GM21529 (cell line): ENCODE measurements at regions not wholly inside any gene's neighbourhood (a gene's known extent, or its start where the extent isn't known, plus 50 kb on each side); places are given as distances from the start of the nearest gene placed in this dataset.

Source experiments
- ATAC-seq: cut with Tn5 transposase; IDR thresholded peaks from one replicate; pipeline ENCODE4 v1.9.1; 2021; ENCODE audit not compliant: unreplicated experiment

DNA sequence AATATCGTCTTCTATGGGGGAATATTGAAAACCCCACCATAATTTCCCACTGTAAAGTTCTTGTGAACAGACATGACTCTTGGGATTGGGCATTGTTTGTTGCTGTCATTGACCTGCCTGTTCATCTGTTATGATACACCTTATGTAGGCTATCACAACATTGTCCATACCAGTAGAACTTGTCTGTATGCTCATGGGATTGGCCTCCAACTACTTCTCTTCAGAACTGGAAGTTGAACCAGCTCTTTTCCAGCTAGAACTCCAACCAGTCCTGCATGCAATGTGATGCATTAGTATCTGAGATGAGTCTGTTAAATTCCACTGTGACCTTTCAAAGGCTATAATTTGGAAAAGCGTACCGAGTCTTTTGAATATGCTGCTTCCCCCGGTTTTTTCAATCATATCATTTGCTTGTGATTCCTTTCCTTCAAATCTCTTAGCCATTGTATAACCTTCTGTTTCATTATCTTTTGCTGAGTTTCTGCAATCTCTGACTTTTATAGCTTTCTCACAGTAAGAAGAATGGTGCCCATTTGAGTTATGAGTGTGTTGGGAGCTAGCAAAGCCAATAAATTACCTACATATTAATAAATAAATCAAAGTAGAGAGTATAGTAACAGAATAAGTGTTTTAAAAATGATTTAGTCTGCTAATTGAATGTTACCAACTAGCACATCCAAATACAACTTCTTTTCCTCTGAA is 101.9 kb downstream of the PLK2 start:
- no peak for ATAC-seq

- ATAC-seq: no peak
Observed at GRCh38 chr5:58357121-58357520, 102.8 kb downstream of the PLK2 start.

DNA sequence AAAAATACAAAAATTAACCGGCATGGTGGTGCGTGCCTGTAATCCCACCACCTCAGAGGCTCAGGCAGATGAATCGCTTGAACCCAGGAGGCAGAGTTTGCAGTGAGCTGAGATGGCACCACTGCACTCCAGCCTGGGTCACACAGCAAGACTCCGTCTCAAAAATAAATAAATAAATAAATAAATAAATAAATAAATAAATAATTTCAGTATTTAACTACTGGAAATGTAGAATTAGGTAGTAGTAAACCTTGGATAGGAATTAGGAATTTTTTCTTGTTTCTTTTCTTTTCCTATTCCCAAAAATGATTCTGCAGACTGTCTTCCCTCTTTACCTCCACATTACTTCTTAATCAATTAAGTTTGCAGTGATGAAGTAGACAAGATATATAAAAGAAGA is 103.2 kb downstream of the PLK2 start:
- ATAC-seq: no peak

DNA sequence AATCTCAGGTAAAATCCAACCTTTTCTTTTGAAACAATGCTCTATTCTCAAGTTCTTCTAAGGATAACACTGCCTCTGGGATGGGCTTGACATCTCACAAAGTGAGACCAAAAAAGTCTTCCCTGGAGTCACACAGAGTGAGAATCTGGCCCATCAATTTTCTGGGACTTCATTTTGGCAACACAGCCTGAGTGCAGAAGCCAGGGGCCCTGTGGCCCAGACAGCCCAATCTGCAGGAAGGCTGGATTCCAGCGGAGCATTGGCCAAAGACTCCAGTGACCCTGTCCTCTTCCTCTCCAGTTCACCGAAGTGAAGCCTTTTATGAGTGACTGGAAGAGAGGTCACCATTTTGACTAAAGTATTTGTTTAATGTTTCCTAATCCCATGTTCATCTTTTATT is 105.1 kb downstream of the PLK2 start:
- no peak for ATAC-seq

DNA sequence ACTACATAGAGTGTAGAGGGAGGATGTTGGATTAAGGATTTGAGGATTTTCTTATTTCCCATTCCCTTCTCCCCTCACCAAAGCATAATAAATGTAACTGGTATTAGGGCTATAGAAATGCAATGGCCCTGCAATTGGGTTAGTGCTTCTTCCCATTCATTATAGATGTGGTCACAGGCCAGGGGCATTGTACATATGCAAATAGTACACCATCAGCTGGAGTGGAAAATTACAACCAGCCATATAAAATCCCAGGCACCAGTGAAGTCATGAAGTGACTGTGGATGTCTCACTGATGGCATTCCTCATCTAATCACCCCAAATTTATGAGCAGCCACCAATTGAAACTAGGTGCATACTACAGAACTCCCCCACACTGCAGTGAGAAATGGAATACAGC is 105.9 kb downstream of the PLK2 start:
- ATAC-seq: no peak

DNA sequence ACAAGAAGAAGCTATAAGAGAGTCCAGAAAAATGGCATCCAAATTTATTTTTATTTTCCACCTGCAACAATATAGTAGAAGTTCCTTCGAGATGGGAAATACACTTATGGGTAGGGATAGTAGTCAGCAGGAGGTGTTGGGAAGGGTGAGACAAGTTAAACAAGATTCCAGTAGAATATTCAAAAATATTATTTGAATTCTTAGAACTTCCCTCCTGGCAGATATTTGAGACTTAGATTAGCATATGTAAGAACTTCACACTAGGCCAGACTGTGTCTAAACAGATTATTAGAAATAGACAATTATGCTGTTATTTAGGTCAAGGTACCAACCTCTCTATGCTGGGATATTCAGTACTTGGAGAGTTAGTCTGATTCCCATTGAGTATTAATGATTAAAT is 108.7 kb downstream of the PLK2 start:
- ATAC-seq: no peak

DNA sequence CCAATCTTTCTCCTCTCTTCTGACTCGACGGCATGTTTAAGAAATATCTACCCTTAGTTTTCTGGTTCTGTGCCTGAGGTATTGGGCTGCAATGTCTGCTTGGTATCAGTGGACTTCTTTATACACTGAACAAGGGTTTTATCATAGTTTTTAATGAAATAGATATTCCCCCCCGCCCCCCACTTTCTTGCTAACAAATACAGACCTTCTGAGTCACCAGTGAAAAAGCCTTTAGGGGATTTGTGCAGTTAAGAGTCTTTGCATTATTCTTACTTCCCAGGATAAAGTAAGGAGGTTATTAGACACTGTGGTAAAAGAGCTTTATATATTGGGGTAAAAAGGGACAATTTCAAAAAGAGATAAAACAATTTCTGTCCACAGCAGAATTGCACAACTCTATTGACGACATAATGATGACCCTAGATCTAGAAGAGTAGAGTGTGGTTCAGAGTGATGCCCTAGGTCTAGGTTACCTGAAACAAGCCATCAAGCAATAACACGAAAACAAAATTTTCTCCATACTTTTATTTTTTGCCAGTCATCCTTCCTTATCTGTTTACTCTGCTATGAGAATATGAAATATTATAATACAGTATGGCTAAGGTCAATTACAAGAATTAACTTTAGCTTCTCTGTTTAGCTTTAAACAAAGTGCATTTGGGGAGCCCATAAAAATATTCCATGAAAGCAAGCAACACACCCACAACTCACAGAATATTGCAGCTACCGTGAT is 110.7 kb downstream of the PLK2 start:
- no peak for ATAC-seq

- ATAC-seq: no peak
Observed at GRCh38 chr5:58346041-58346440, 113.8 kb downstream of the PLK2 start.

DNA sequence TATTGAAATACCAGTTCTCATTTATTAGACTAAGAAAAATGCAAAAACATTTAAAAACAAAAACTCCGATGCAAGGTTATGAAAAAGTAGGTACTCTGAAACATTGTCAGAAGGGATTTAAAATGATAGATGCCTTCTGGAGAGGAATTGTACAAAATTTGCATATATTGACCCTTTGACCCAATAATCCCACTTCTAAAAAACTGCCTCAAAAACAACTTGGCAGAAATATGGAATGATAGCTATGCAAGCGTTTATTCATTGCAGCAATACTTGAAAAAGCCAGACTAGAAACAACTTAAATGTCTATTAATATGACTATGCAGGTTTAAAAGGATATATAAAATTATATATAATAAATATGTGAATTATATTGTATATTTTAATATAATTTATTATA is 118.4 kb downstream of the PLK2 start:
- no peak for ATAC-seq

DNA sequence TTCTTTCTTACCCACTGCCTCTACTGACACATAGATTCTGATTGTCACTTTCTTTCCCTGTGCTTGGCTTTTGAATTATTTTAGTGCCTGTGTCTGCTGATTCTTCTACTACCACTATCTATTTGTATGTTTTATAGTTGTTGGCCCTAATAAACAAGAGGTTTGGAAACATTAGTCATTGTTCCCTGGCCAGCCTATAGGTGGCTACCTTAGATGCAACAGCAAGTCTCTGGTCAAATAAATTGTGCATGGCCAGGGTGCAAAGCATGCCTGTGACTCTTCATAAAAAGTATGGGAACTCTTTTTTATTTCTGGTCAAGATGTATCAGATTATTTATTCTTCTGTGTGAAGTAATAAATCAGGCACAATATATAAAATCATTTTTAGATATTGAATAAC is 124.4 kb downstream of the PLK2 start:
- ATAC-seq: no peak

- no peak for ATAC-seq
Observed at GRCh38 chr5:58334035-58334434, 125.9 kb downstream of the PLK2 start.

DNA sequence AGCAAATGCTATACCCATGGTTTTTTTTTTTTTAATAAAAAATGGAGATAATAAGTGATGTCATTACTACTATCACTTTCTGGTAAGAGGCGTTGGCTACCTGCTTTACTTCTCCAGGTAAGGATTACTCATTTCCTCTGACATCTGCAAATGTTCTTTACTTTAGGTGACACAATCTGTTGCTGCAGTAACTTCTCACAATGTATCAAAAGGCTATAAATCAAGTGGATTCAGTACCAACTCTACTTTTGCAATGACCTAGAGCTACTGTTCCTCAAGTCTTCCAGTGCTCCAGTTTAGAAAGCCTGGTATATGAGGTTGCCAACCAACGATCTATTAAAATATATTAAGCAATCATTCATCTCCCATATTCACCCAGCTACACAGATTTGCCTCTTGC is 129.1 kb downstream of the PLK2 start:
- ATAC-seq: no peak

DNA sequence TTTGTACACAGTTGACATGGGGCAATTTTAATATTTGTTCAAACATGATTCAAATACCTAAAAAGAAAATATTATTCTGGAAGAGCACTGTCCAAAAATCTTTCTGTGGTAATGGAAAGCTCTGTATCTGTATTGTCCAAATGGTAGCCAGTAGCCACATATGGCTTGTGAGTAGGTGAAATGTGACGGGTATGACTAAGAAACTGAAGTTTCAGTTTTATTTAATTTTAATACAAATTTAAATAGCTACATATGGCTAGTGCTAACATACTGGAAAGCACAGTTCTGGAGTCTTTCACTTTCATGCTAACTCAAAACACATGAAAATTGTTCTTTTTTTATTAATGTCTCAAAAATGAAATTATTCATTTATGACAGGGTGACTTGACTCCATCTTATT is 132.6 kb downstream of the PLK2 start:
- ATAC-seq: no peak

DNA sequence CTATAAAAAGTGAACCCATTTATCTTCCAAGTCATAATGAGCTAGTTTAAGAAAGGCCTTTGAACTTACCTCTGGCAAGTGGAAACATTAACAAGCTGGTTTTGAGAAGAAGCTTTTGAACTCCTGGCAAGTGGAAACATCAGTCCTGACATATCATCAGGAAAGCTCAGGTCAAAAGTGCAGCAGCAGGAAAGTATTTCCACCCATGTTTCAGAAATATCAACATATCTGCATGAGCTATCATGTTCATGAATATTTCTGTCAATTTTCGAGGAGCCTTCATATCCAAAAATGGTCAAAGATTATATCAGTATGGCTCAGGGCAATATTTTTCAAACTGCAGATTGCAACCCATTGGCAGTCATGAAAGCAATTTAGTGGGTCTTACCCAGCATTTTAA is 133.9 kb downstream of the PLK2 start:
- no peak for ATAC-seq

DNA sequence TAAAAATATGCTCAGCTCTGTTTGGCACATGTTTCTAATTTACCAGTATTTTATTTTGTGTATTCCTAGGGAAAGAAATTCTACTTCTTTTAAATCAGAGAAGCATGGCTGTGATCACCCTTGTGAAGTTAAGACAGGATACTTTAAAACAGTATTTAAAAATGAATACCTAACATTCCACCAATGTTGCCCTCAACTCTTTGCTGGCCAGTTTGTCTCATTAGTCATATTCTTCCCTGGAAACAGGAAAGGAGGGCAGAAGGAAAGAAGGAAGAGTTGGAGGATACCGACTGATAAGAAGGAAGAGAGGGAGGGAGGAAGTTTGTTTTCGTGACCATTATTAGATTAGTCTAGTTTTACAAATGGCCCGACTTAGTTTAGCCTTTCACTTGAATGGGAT is 137.4 kb downstream of the PLK2 start:
- ATAC-seq: no peak

DNA sequence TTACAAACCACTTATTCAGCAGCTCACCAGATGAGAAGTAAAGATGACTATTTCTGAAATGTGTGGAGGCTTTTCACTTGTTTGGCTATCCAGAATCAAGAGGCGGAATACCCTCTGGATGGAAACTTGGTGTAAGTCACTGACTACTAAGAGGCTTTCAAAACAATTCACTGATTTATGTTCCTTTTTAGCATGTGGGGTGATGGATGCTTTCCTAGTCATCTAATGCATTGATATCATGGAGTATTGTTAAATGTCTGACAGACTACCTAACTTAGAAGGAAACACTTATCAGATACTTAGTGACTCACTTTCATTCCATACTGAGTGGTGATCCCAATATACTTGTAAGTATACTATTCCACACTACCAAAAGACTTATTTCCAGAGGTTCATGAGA is 141.4 kb downstream of the PLK2 start:
- no peak for ATAC-seq

DNA sequence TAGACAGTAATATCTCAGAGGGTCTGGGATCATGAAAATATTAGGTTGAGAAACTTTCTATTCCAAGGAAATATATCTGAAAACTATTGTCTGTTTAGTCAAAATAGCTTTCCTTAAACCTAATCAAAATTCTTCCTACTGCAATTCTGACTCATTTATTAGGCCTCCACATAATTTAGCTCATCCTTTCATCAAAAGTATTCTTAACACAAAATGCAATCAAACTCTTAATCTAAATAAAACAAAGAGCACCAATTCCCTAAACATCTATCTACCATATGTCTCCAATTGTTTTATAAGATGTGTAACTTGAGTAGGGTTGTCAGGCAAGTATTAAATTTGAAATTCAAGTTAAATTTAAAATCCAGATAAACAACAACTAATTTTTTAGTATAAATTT is 142.1 kb downstream of the PLK2 start:
- ATAC-seq: no peak

- ATAC-seq: no peak
Observed at GRCh38 chr5:58317009-58317408, 142.9 kb downstream of the PLK2 start.

DNA sequence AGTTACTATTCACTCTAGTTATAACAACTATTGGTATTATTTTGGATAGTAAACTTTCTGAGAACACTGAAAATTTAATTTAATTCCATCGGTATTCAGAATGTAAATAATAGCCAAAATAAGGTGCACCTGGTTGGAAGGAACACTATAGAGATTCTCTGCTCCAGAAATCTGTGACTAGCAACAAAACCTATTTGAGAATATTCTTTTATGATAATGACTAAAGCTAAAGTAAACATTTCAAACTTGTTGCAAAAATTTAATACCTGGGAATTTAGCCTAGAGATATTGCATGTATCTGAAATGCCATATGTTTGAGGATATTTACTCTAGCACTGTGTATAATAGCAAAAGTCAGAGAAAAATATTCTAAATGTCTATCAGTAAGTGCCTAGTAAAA is 144.1 kb downstream of the PLK2 start:
- no peak for ATAC-seq

DNA sequence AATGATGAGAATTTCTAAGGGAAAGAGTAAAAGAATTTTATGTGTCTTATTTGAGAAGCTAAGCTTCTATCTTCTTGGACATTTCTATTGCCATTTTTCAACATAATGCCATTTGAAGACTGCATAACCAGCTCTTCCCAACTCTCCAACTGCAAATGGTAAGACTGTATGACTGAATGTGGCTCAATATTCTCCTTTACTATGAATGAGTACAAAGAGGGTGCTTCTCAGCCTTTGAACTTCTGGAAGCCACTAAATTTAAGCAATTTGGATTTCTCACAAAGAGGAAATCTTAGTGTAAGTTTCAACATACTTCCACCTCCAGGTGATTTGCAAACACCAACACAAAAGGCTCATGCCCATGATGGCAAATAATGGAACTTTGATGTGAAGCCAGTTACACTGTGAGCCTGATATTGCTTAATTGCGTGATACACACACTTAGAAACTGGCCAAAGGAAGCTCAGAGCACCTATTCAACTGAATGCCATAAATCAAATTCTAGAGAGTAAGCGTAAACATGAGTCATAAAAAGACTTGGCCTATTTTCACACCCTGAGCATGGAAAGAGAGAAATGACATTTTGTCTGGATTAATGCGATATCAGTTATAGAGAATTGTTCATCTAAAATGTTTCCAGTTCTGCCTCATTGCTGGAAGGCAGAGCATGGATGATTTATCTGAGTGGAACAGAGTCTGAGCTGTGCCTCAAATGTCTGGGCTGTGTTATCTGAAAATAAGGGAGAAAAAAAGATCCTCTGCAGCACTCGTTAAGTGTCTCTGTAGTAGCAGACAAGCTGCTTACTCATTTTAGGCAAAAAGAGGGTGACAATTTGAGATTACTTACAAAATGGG is 145.3 kb downstream of the PLK2 start:
- ATAC-seq: no peak

- no peak for ATAC-seq
Observed at GRCh38 chr5:58312299-58312698, 147.6 kb downstream of the PLK2 start.

DNA sequence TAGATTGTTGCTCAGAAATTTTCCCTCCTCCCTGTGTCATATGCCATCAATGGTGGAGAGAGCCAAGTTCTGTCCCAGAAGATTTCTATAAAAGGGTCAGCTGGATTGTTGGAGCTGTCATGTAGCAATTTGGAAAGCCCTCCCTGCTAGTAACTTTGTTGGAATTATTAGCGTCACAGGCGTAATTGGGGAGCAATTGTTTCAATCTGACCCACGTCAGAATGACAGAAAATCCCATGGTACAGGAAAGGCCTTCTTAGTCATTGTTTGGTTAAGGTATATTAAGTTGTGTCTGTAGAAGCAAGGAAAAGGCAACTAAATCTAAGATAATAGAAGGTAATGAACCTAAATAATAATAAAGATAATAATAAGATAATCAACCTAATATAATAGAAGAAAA is 148.4 kb downstream of the PLK2 start:
- no peak for ATAC-seq
